Transverse colon (tissue), 4 donors: ENCODE measurements at regions not wholly inside any gene's neighbourhood (a gene's known extent, or its start where the extent isn't known, plus 50 kb on each side); places are given as distances from the start of the nearest gene placed in this dataset.

Experiments
- DNase-seq: peaks from one replicate; pipeline ENCODE4 v3.0.0-alpha.2; 2019
- H3K27ac ChIP-seq, 4 donors: fragments of 200-600 bp; sonication (generic); 2 replicates each; pipeline ENCODE4 v1.5.1; 2016 to 2018; ENCODE audit warnings: inconsistent platforms in 4 of 4
- H3K27me3 ChIP-seq: fragments of 200-600 bp; sonication (generic); 2 replicates; pipeline ENCODE4 v1.5.1; 2017; ENCODE audit warnings: inconsistent platforms
- H3K36me3 ChIP-seq, 4 donors: fragments of 200-600 bp; sonication (generic); 2 replicates each; pipeline ENCODE4 v1.5.1; 2017 to 2019; ENCODE audit warnings: inconsistent platforms in 4 of 4
- H3K4me1 ChIP-seq, 4 donors: fragments of 200-600 bp; sonication (generic); 2 replicates each; pipeline ENCODE4 v1.5.1; 2017 to 2020; ENCODE audit warnings: inconsistent platforms in 4 of 4
- H3K4me3 ChIP-seq, 4 donors: fragments of 200-600 bp; sonication (generic); 1 replicate in 1 of 4; 2 replicates in 3 of 4; pipeline versions ENCODE4 v1.5.1 to v1.6.1; 2017 to 2019; ENCODE audit warnings: inconsistent platforms in 4 of 4
- H3K9me3 ChIP-seq, 2 donors: fragments of 200-600 bp; sonication (generic); 2 replicates each; pipeline ENCODE4 v1.5.1; 2017 to 2019; ENCODE audit warnings: inconsistent platforms in 2 of 2
- CTCF ChIP-seq, 5 experiments: fragments of 200-600 bp in 3 of 5; fragments of 450-650 bp in 2 of 5; sonication (generic) in 3 of 5; IDR thresholded peaks; 1 replicate in 2 of 5; 2 replicates in 3 of 5; pipeline ENCODE4 v1.5.1; 2016 to 2017; ENCODE audit warnings: antibody characterized with exemption in 5 of 5, inconsistent platforms in 3 of 5, mild to moderate bottlenecking in 2 of 5, moderate library complexity in 1 of 5
- EP300 ChIP-seq: sonication (generic); formaldehyde crosslinking; IDR thresholded peaks from one replicate; pipeline ENCODE4 v1.6.1; 2017; ENCODE audit warnings: antibody characterized with exemption, low read depth
- POLR2A ChIP-seq: fragments of 450-650 bp; IDR thresholded peaks from one replicate; pipeline ENCODE4 v1.6.1; 2016; ENCODE audit warnings: antibody characterized with exemption, mild to moderate bottlenecking, moderate library complexity
- POLR2AphosphoS5 ChIP-seq, 3 donors: sonication (generic); formaldehyde crosslinking; IDR thresholded peaks; one replicate each; pipeline ENCODE4 v1.6.1; 2016; ENCODE audit warnings: antibody characterized with exemption in 3 of 3
- WGBS, 2 donors: methylation state at CpG; one replicate each; pipeline ENCODE4 v1.1.5; 2018; ENCODE audit warnings: low coverage in 1 of 2; 5-methylcytosine and 5-hydroxymethylcytosine counted together
- in situ Hi-C, 4 donors: fragments of 200-750 bp; cut with MboI; loops; one replicate each; pipeline versions ENCODE4 v1.15.0 to v1.15.1; 2017; ENCODE audit warnings: low sequenced_read_pairs in 3 of 4, low pct_ligation_motif_present in 1 of 4, low pct_unique_long_range_greater_than_20kb in 1 of 4
- intact Hi-C: fragments of 100-400 bp; cut with DNase I; formaldehyde crosslinking; loops from one replicate; pipeline ENCODE4 v1.15.1; 2023; ENCODE audit warnings: low total_unique reads

GRCh38 chr3:154044671-154045070 is 76.5 kb upstream of the ARHGEF26 start:
- in situ Hi-C loops (no loop called here), intact Hi-C loops (no loop called here)
- Histone ChIP-seq H3K27me3 (no peaks in the 10 kb centered on the region), H3K36me3 (no peaks in the 10 kb centered on the region), H3K4me3 (no peak overlapping the region), H3K9me3 (no peaks in the 10 kb centered on the region), H3K27ac (no peak overlapping the region), H3K4me1 (no peaks in the 10 kb centered on the region)
- whole genome bisulfite sequencing, 2 donors, result 62 to 79% methylated on average over 1 to 2 of the region's 2 CpGs
- no peak for TF ChIP-seq POLR2A
- no peak for DNase-seq

- Histone ChIP-seq H3K4me1 (no peaks in the 10 kb centered on the region), H3K4me3 (no peak overlapping the region), H3K36me3 (no peaks in the 10 kb centered on the region), H3K9me3 (no peaks in the 10 kb centered on the region), H3K27me3 (no peaks in the 10 kb centered on the region), H3K27ac (no peak overlapping the region)
- intact Hi-C loops (no loop called here), in situ Hi-C loops (no loop called here)
- TF ChIP-seq POLR2A (no peak), POLR2AphosphoS5 (IDR thresholded peaks at IDR 0.05) (no peak), EP300 (no peak), CTCF (IDR thresholded peaks at IDR 0.05) (no peak)
- no peak for DNase-seq
Measured at GRCh38 chr3:154050216-154050615, 71.0 kb upstream of the ARHGEF26 start.

GRCh38 chr3:154050766-154051165 is 70.4 kb upstream of the ARHGEF26 start:
- Histone ChIP-seq H3K4me3 (no peak overlapping the region), H3K9me3 (no peaks in the 10 kb centered on the region), H3K27me3 (no peaks in the 10 kb centered on the region), H3K4me1 (no peaks in the 10 kb centered on the region), H3K27ac (no peak overlapping the region), H3K36me3 (no peaks in the 10 kb centered on the region)
- TF ChIP-seq CTCF (IDR thresholded peaks at IDR 0.05), result no peak
- TF ChIP-seq POLR2AphosphoS5 (IDR thresholded peaks at IDR 0.05), result no peak
- TF ChIP-seq EP300, result no peak
- no peak for TF ChIP-seq POLR2A
- DNase-seq, result no peak
- intact Hi-C loops (no loop called here), in situ Hi-C loops (no loop called here)

- no peak for DNase-seq
- Histone ChIP-seq H3K27ac (peak overlapping the region; percentile 65 to 79 (median 70)), H3K27me3 (no peaks in the 10 kb centered on the region), H3K36me3 (no peaks in the 10 kb centered on the region), H3K4me3 (no peak overlapping the region), H3K9me3 (no peaks in the 10 kb centered on the region), H3K4me1 (peaks cover 0 to 10% (median 4%) of the 10 kb centered on the region in 4 donors)
- intact Hi-C loops, result no loop called here
- 47 to 59% methylated on average over 6 of the region's 6 CpGs for WGBS, 2 donors
- in situ Hi-C loops, result no loop called here
- TF ChIP-seq POLR2AphosphoS5 (IDR thresholded peaks at IDR 0.05) (no peak), EP300 (no peak), POLR2A (no peak), CTCF (IDR thresholded peaks at IDR 0.05) (no peak)
Measured at GRCh38 chr3:154059833-154060232, 61.4 kb upstream of the ARHGEF26 start.

- no peak overlapping the region for H3K4me3 ChIP-seq
- in situ Hi-C loops (no loop called here), intact Hi-C loops (no loop called here)
- peaks cover 0 to 10% (median 4%) of the 10 kb centered on the region in 4 donors for H3K4me1 ChIP-seq
- no peaks in the 10 kb centered on the region for H3K27me3 ChIP-seq
- TF ChIP-seq EP300 (peak; percentile 19), CTCF (IDR thresholded peaks at IDR 0.05) (no peak), POLR2AphosphoS5 (IDR thresholded peaks at IDR 0.05) (peak; percentile 38 to 71 (median 55))
- H3K27ac ChIP-seq, result peak overlapping the region; percentile 65 to 79 (median 70)
- 54 to 79% methylated on average over 4 of the region's 4 CpGs for WGBS, 2 donors
- H3K9me3 ChIP-seq, result no peaks in the 10 kb centered on the region
- no peak for DNase-seq
- no peaks in the 10 kb centered on the region for H3K36me3 ChIP-seq
Measured at GRCh38 chr3:154060238-154061000, 60.8 kb upstream of the ARHGEF26 start.
